ENCODE measurements at regions not wholly inside any gene's neighbourhood (a gene's known extent, or its start where the extent isn't known, plus 50 kb on each side); places are given as distances from the start of the nearest gene placed in this dataset.

GRCh38 chr15:96544162-96544756, 213.8 kb downstream of the NR2F2 start:
- Histone ChIP-seq H3K4me3 (replicated peaks in 1 of 3) (no peak overlapping the region), H3K9me3 (no peaks in the 10 kb centered on the region), H3K4me1 (no peaks in the 10 kb centered on the region), H3K27ac (no peak overlapping the region), H3K36me3 (no peaks in the 10 kb centered on the region), H3K27me3 (no peaks in the 10 kb centered on the region)
- TF ChIP-seq CTCF (IDR thresholded peaks at IDR 0.05) (no peak), POLR2A (IDR thresholded peaks at IDR 0.05) (no peak)
- intact Hi-C loops (cut with DNase I), result no loop called here
- WGBS, 2 donors, result 64 to 66% methylated on average over 5 of the region's 5 CpGs
- DNase-seq, result no peak

DNA sequence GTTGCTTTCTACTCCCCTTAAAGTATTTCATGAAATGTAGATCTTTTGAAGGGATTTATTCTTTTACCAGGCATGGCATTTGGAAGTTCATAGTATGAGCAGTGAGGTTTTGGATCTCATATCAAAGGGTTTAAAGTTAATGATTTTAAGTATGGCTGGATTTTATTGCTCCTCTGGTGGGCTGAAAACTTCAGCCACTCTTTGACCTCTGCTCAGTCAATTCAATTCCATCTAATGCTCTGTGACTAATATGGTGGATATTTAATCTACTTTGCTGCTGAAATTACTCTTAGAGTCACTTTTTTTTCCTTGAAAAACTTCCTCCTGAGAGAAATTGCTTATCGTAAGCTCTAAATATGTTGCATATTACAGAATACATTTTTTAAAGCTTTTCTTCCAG, 218.6 kb downstream of the NR2F2 start:
- intact Hi-C loops (cut with DNase I), result no loop called here
- TF ChIP-seq POLR2A (IDR thresholded peaks at IDR 0.05), result no peak
- no peak for TF ChIP-seq CTCF (IDR thresholded peaks at IDR 0.05)
- WGBS, 2 donors, result 84 to 97% methylated on average over 1 of the region's 1 CpG

GRCh38 chr15:96551196-96551595, 220.7 kb downstream of the NR2F2 start:
- TF ChIP-seq CTCF (IDR thresholded peaks at IDR 0.05), result no peak
- no peak for TF ChIP-seq POLR2A (IDR thresholded peaks at IDR 0.05)
- Histone ChIP-seq H3K9me3 (no peaks in the 10 kb centered on the region), H3K36me3 (no peaks in the 10 kb centered on the region), H3K4me1 (no peaks in the 10 kb centered on the region), H3K27ac (no peak overlapping the region), H3K27me3 (no peaks in the 10 kb centered on the region), H3K4me3 (replicated peaks in 1 of 3) (no peak overlapping the region)
- no peak for DNase-seq
- intact Hi-C loops (cut with DNase I), result no loop called here
- 66 to 83% methylated on average over 4 of the region's 4 CpGs for WGBS, 2 donors

More for the DNA sequence above, 218.6 kb downstream of the NR2F2 start:
- H3K27ac ChIP-seq, result no peak overlapping the region
- H3K9me3 ChIP-seq, result no peaks in the 10 kb centered on the region
- H3K4me1 ChIP-seq, result no peaks in the 10 kb centered on the region
- H3K27me3 ChIP-seq, result no peaks in the 10 kb centered on the region
- no peak overlapping the region for H3K4me3 ChIP-seq (replicated peaks in 1 of 3)
- DNase-seq, result no peak
- no peaks in the 10 kb centered on the region for H3K36me3 ChIP-seq

- WGBS, 2 donors, result 74 to 82% methylated on average over 3 of the region's 3 CpGs
- TF ChIP-seq POLR2A (IDR thresholded peaks at IDR 0.05), result no peak
- H3K4me3 ChIP-seq (replicated peaks in 1 of 3), result no peak overlapping the region
- no peaks in the 10 kb centered on the region for H3K27me3 ChIP-seq
- intact Hi-C loops (cut with DNase I), result no loop called here
- H3K9me3 ChIP-seq, result no peaks in the 10 kb centered on the region
- DNase-seq, result no peak
- no peaks in the 10 kb centered on the region for H3K4me1 ChIP-seq
- no peaks in the 10 kb centered on the region for H3K36me3 ChIP-seq
- H3K27ac ChIP-seq, result no peak overlapping the region
Observed at GRCh38 chr15:96551722-96552121, 221.2 kb downstream of the NR2F2 start.

DNA sequence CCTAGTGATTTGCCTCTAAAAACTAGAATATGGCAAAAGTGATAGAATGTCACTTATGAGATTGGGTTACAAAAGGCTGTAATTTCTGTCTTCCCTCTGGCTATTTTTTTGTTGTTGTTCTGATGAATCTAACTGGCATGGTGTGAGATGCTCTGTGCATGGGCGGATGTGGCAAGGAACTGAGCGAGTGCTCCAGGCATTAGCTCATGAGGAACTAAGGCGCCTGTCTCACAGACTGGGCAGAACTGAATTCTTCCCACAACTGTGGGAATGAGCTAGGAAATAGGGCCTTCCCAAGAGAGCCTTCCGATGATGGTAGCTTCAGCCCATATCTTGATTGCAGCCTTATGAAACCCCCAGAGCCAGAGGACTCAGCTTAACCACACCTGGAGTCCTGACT, 222.5 kb downstream of the NR2F2 start:
- DNase-seq, result no peak
- no peak overlapping the region for H3K4me3 ChIP-seq (replicated peaks in 1 of 3)
- WGBS, 2 donors, result 92 to 95% methylated on average over 4 of the region's 4 CpGs
- no peaks in the 10 kb centered on the region for H3K36me3 ChIP-seq
- H3K4me1 ChIP-seq, result no peaks in the 10 kb centered on the region
- H3K27me3 ChIP-seq, result no peaks in the 10 kb centered on the region
- intact Hi-C loops (cut with DNase I), result no loop called here
- TF ChIP-seq POLR2A (IDR thresholded peaks at IDR 0.05) (no peak), CTCF (IDR thresholded peaks at IDR 0.05) (no peak)
- no peaks in the 10 kb centered on the region for H3K9me3 ChIP-seq
- no peak overlapping the region for H3K27ac ChIP-seq

- TF ChIP-seq POLR2A (IDR thresholded peaks at IDR 0.05) (no peak), CTCF (IDR thresholded peaks at IDR 0.05) (no peak)
Observed at GRCh38 chr15:96553451-96553850, 223.0 kb downstream of the NR2F2 start.

More at GRCh38 chr15:96553451-96553850, 223.0 kb downstream of the NR2F2 start:
- Histone ChIP-seq H3K36me3 (no peaks in the 10 kb centered on the region), H3K27me3 (no peaks in the 10 kb centered on the region), H3K4me3 (replicated peaks in 1 of 3) (no peak overlapping the region), H3K4me1 (no peaks in the 10 kb centered on the region), H3K9me3 (no peaks in the 10 kb centered on the region), H3K27ac (no peak overlapping the region)
- 84 to 88% methylated on average over 5 of the region's 5 CpGs for WGBS, 2 donors
- DNase-seq, result no peak
- intact Hi-C loops (cut with DNase I), result no loop called here

All from thyroid gland (tissue), 4 donors.